H1 (cell line): ENCODE measurements at regions not wholly inside any gene's neighbourhood (a gene's known extent, or its start where the extent isn't known, plus 50 kb on each side); places are given as distances from the start of the nearest gene placed in this dataset.

Experiments
- CTCF ChIA-PET: fragments of 300-600 bp; sonication (Branson Sonifier 250); formaldehyde crosslinking; loops from one replicate; lab custom pipeline; 2021; ENCODE audit not compliant: partially characterized antibody; lab: Charles Lee
- POLR2A ChIA-PET: fragments of 300-600 bp; sonication (Branson Sonifier 250); formaldehyde crosslinking; loops from one replicate; lab custom pipeline; 2021; ENCODE audit warnings: inconsistent platforms; ENCODE audit not compliant: partially characterized antibody; lab: Charles Lee
- DNase-seq, 2 experiments: peaks; one replicate each; pipeline versions ENCODE4 v3.0.0 to v3.0.0-alpha.2; 2010 to 2022; ENCODE audit warnings: low spot score in 2 of 2, low read depth in 1 of 2, mixed read lengths in 1 of 2
- FAIRE-seq: peaks from 2 replicates; lab custom pipeline; 2011; peaks lifted over from hg19 to GRCh38; lab: Jason Lieb, UNC
- H2AFZ ChIP-seq: 2 replicates; pipeline ENCODE4 v1.8.1; 2012; ENCODE audit warnings: low read length, inconsistent platforms
- H2AK5ac ChIP-seq: 2 replicates; pipeline ENCODE4 v1.6.1; 2013; ENCODE audit warnings: low read depth, low read length
- H2BK120ac ChIP-seq: replicated peaks from 2 replicates; pipeline ENCODE3; 2013; ENCODE audit warnings: low read depth, low read length, inconsistent platforms
- H2BK12ac ChIP-seq: 2 replicates; pipeline ENCODE4 v1.6.1; 2013; ENCODE audit warnings: low read depth, low read length
- H2BK15ac ChIP-seq: 2 replicates; pipeline ENCODE4 v1.6.1; 2013; ENCODE audit warnings: low read length
- H2BK20ac ChIP-seq: 2 replicates; pipeline ENCODE4 v1.6.1; 2013; ENCODE audit warnings: low read length
- H2BK5ac ChIP-seq: 2 replicates; pipeline ENCODE4 v1.6.1; 2013; ENCODE audit warnings: low read depth, low read length
- H3K14ac ChIP-seq: 2 replicates; pipeline ENCODE4 v1.6.1; 2013; ENCODE audit warnings: inconsistent platforms; ENCODE audit not compliant: insufficient read length
- H3K18ac ChIP-seq: 2 replicates; pipeline ENCODE4 v1.6.1; 2013; ENCODE audit warnings: low read length; ENCODE audit errors: extremely low read depth
- H3K23ac ChIP-seq: 2 replicates; pipeline ENCODE4 v1.6.1; 2013; ENCODE audit warnings: inconsistent platforms; ENCODE audit not compliant: insufficient read length
- H3K23me2 ChIP-seq: 2 replicates; pipeline ENCODE4 v1.6.1; 2013; ENCODE audit warnings: low read depth, low read length
- H3K27ac ChIP-seq: 2 replicates; pipeline ENCODE4 v1.6.1; 2011; ENCODE audit warnings: low read depth, low read length, inconsistent platforms
- H3K27me3 ChIP-seq, 4 experiments: replicated peaks in 1 of 4; 1 replicate in 1 of 4; 2 replicates in 3 of 4; pipeline versions ENCODE4 v1.6.1 to v1.8.1; 2011 to 2013; ENCODE audit warnings: low read length in 3 of 4, mild to moderate bottlenecking in 3 of 4, inconsistent platforms in 2 of 4, mixed read lengths in 2 of 4, moderate library complexity in 1 of 4; ENCODE audit not compliant: control insufficient read depth in 3 of 4, insufficient read depth in 3 of 4; ENCODE audit errors: extremely low read depth in 1 of 4
- H3K36me3 ChIP-seq, 4 experiments: 2 replicates each; pipeline versions ENCODE4 v1.6.1 to v1.8.1; 2011 to 2013; ENCODE audit warnings: mild to moderate bottlenecking in 4 of 4, low read length in 3 of 4, moderate library complexity in 2 of 4, control low read depth in 1 of 4, inconsistent platforms in 1 of 4; ENCODE audit not compliant: insufficient read depth in 4 of 4, control insufficient read depth in 2 of 4
- H3K4ac ChIP-seq: replicated peaks from 2 replicates; pipeline ENCODE3; 2013; ENCODE audit warnings: low read length, low read depth, mixed read lengths, inconsistent platforms; ENCODE audit not compliant: insufficient read length
- H3K4me1 ChIP-seq, 4 experiments: replicated peaks in 1 of 4; 1 replicate in 1 of 4; 2 replicates in 3 of 4; pipeline versions ENCODE4 v1.6.1 to v1.8.1; 2011 to 2013; ENCODE audit warnings: low read length in 3 of 4, inconsistent platforms in 2 of 4, mixed read lengths in 1 of 4; ENCODE audit not compliant: insufficient read depth in 4 of 4, control insufficient read depth in 3 of 4
- H3K4me2 ChIP-seq, 2 experiments: 2 replicates each; pipeline versions ENCODE4 v1.6.1 to v1.8.1; 2011 to 2013; ENCODE audit warnings: low read depth in 2 of 2, low read length in 2 of 2, control low read depth in 1 of 2, inconsistent platforms in 1 of 2, mild to moderate bottlenecking in 1 of 2; ENCODE audit not compliant: insufficient read depth in 1 of 2
- H3K4me3 ChIP-seq, 4 experiments: fragments of 200-600, 300-600 bp in 1 of 4; sonication (generic), shearing (Covaris generic), sonication (Bioruptor Twin) in 1 of 4; 2 replicates each; pipeline versions ENCODE4 v1.5.1 to v1.8.1; 2011 to 2016; ENCODE audit warnings: low read length in 4 of 4, low read depth in 3 of 4, control low read depth in 2 of 4, inconsistent platforms in 2 of 4, mild to moderate bottlenecking in 2 of 4, mixed read lengths in 1 of 4, moderate library complexity in 1 of 4; ENCODE audit not compliant: insufficient read depth in 2 of 4; ENCODE audit errors: extremely low read depth in 1 of 4
- H3K56ac ChIP-seq: replicated peaks from 2 replicates; pipeline ENCODE3; 2013; ENCODE audit warnings: low read depth, mild to moderate bottlenecking, mixed read lengths, low read length, inconsistent platforms; ENCODE audit not compliant: insufficient read length
- H3K79me1 ChIP-seq: 2 replicates; pipeline ENCODE4 v1.6.1; 2013; ENCODE audit warnings: low read depth, low read length, control low read depth
- H3K79me2 ChIP-seq, 2 experiments: 2 replicates each; pipeline versions ENCODE4 v1.6.1 to v1.8.1; 2012 to 2013; ENCODE audit warnings: low read length in 2 of 2, mild to moderate bottlenecking in 2 of 2, inconsistent platforms in 1 of 2; ENCODE audit not compliant: insufficient read depth in 2 of 2, control insufficient read depth in 1 of 2
- H3K9ac ChIP-seq, 4 experiments: replicated peaks in 1 of 4; 1 replicate in 1 of 4; 2 replicates in 3 of 4; pipeline versions ENCODE4 v1.6.1 to v1.8.1; 2011 to 2013; ENCODE audit warnings: low read depth in 3 of 4, low read length in 3 of 4, control low read depth in 2 of 4, mild to moderate bottlenecking in 2 of 4, moderate library complexity in 2 of 4, inconsistent platforms in 1 of 4; ENCODE audit errors: extremely low read depth in 1 of 4
- H3K9me3 ChIP-seq, 2 experiments: 2 replicates each; pipeline versions ENCODE4 v1.6.1 to v1.8.1; 2012 to 2013; ENCODE audit warnings: mild to moderate bottlenecking in 2 of 2, moderate library complexity in 2 of 2, control low read depth in 1 of 2, inconsistent platforms in 1 of 2, low read depth in 1 of 2, low read length in 1 of 2, mixed read lengths in 1 of 2; ENCODE audit not compliant: insufficient read depth in 2 of 2
- H4K20me1 ChIP-seq, 2 experiments: replicated peaks in 1 of 2; 2 replicates each; pipeline versions ENCODE3 to v1.8.1; 2011 to 2013; ENCODE audit warnings: inconsistent platforms in 2 of 2, low read length in 2 of 2, mild to moderate bottlenecking in 1 of 2; ENCODE audit not compliant: insufficient read depth in 2 of 2, control insufficient read depth in 1 of 2
- H4K5ac ChIP-seq: 2 replicates; pipeline ENCODE4 v1.6.1; 2013; ENCODE audit warnings: low read length, low read depth, mixed read lengths, inconsistent platforms; ENCODE audit not compliant: insufficient read length
- H4K8ac ChIP-seq: 2 replicates; pipeline ENCODE4 v1.8.0; 2013; ENCODE audit warnings: mild to moderate bottlenecking, moderate library complexity, low read length, inconsistent platforms; ENCODE audit not compliant: insufficient read depth; ENCODE audit errors: extremely low read depth
- H4K91ac ChIP-seq: replicated peaks from 2 replicates; pipeline ENCODE3; 2013; ENCODE audit warnings: low read length, mixed read lengths, inconsistent platforms; ENCODE audit not compliant: insufficient read length
- ASH2L ChIP-seq: fragments of 200-600, 300-600 bp; sonication (generic); IDR thresholded peaks from one replicate; pipeline ENCODE4 v1.7.1; 2017; ENCODE audit warnings: low read length
- BACH1 ChIP-seq: IDR thresholded peaks from 2 replicates; pipeline ENCODE4 v1.6.1; 2012; ENCODE audit warnings: low read length, improper control_type of control experiment
- BCL11A ChIP-seq, 2 experiments: IDR thresholded peaks; one replicate each; pipeline ENCODE4 v1.6.1; 2011; ENCODE audit warnings: low read depth in 2 of 2, low read length in 2 of 2, mild to moderate bottlenecking in 2 of 2
- CBX5 ChIP-seq: fragments of 300-800, 300-1000 bp; sonication (generic); IDR thresholded peaks from 2 replicates; pipeline ENCODE4 v1.7.1; 2016; ENCODE audit warnings: antibody characterized with exemption, low read length, low read depth
- CEBPB ChIP-seq: IDR thresholded peaks from 2 replicates; pipeline ENCODE4 v1.6.1; 2012; ENCODE audit warnings: low read depth, low read length
- CHD1 ChIP-seq: IDR thresholded peaks from 2 replicates; pipeline ENCODE4 v1.6.1; 2012; ENCODE audit warnings: low read depth, low read length, improper control_type of control experiment
- EGR1 ChIP-seq: IDR thresholded peaks from 2 replicates; pipeline ENCODE4 v1.6.1; 2011; ENCODE audit warnings: low read depth, low read length, borderline replicate concordance
- HDAC6 ChIP-seq: IDR thresholded peaks from one replicate; pipeline ENCODE4 v1.7.1; 2012; ENCODE audit warnings: low read depth, mild to moderate bottlenecking, inconsistent platforms, low read length, moderate library complexity
- JUN ChIP-seq: IDR thresholded peaks from 2 replicates; pipeline ENCODE4 v1.6.1; 2011; ENCODE audit warnings: low read depth, mild to moderate bottlenecking, improper control_type of control experiment, low read length
- MAFK ChIP-seq: IDR thresholded peaks from 2 replicates; pipeline ENCODE4 v1.6.1; 2012; ENCODE audit warnings: low read depth, mild to moderate bottlenecking, improper control_type of control experiment, low read length
- NRF1 ChIP-seq: IDR thresholded peaks from 2 replicates; pipeline ENCODE4 v1.6.1; 2011; ENCODE audit warnings: mild to moderate bottlenecking, low read depth, low read length, improper control_type of control experiment
- RFX5 ChIP-seq: IDR thresholded peaks from 2 replicates; pipeline ENCODE4 v1.6.1; 2011; ENCODE audit warnings: low read depth, low read length, improper control_type of control experiment, borderline replicate concordance
- RNF2 ChIP-seq: fragments of 200-900, 300-1000 bp; sonication (generic); IDR thresholded peaks from 2 replicates; pipeline ENCODE4 v1.7.1; 2016; ENCODE audit warnings: borderline replicate concordance, low read depth, mild to moderate bottlenecking, antibody characterized with exemption, low read length; ENCODE audit not compliant: poor library complexity, severe bottlenecking; ENCODE audit errors: missing control alignments
- SAP30 ChIP-seq: fragments of 300-600 bp; sonication (generic); IDR thresholded peaks from 2 replicates; pipeline ENCODE4 v1.7.1; 2012; ENCODE audit warnings: low read length, moderate library complexity, mild to moderate bottlenecking, inconsistent platforms; ENCODE audit not compliant: insufficient read depth, insufficient replicate concordance
- SIX5 ChIP-seq: IDR thresholded peaks from 2 replicates; pipeline ENCODE4 v1.6.1; 2011; ENCODE audit warnings: mild to moderate bottlenecking, low read depth, low read length
- SP1 ChIP-seq: IDR thresholded peaks from 2 replicates; pipeline ENCODE4 v1.6.1; 2011; ENCODE audit warnings: low read depth, low read length
- WGBS, 2 experiments: shearing (Covaris generic) in 1 of 2; methylation state at CpG; one replicate each; pipeline versions ENCODE4 v1.1.6 to v1.1.7; 2013 to 2015; ENCODE audit warnings: low lambda C conversion rate in 2 of 2, mixed read lengths in 2 of 2, inconsistent platforms in 1 of 2, low coverage in 1 of 2, missing lambda C conversion rate in 1 of 2; ENCODE audit not compliant: insufficient replicate concordance in 2 of 2, insufficient coverage in 1 of 2, insufficient read length in 1 of 2; ENCODE audit errors: extremely low coverage in 1 of 2, missing lambda C conversion rate in 1 of 2; 5-methylcytosine and 5-hydroxymethylcytosine counted together

DNA sequence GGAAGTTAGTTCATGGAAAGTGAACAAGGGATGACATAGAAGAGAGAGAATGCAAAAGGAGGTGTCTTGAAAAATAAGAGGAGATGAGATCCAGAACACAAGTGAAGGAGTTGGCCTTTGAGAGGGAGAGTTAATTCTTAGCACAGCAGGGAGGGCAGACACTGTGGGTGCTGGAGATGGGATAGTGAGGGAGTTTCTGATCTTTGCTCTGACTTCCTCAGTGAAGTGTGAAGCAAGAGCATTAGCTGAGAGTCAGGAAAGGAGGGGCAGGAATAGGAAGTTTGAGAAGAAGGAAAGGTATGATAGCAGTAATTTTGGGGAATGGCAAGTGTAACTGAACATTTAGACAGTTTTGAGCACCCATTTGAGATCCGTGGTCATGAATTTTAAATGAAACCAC lies 75.8 kb upstream of the COCH start:
- H3K79me2 ChIP-seq: no peaks in the 10 kb centered on the region
- no peaks in the 10 kb centered on the region for H3K23me2 ChIP-seq
- TF ChIP-seq CHD1 (no peak), RNF2 (no peak), EGR1 (no peak), CEBPB (no peak), CBX5 (no peak), RFX5 (no peak), JUN (no peak), SAP30 (no peak), MAFK (no peak), HDAC6 (no peak), BCL11A (IDR thresholded peaks at IDR 0.05; ENCODE audit: low read depth in 2 of 2, low read length in 2 of 2) (no peak), SP1 (no peak), ASH2L (no peak), BACH1 (no peak), NRF1 (no peak), SIX5 (no peak)
- no peak overlapping the region for H4K5ac ChIP-seq
- H2BK12ac ChIP-seq: no peak overlapping the region
- H2AFZ ChIP-seq: no peak overlapping the region
- H2BK20ac ChIP-seq: no peak overlapping the region
- H3K56ac ChIP-seq: no peak overlapping the region
- H2AK5ac ChIP-seq: no peak overlapping the region
- no peak overlapping the region for H3K14ac ChIP-seq
- POLR2A ChIA-PET: no interaction called here
- H3K27me3 ChIP-seq: peaks cover 0 to 1% (median 0%) of the 10 kb centered on the region in 4 experiments; a peak in 1 of 7 replicates
- H3K23ac ChIP-seq: no peak overlapping the region
- no peaks in the 10 kb centered on the region for H3K79me1 ChIP-seq
- CTCF ChIA-PET: no interaction called here
- no peak overlapping the region for H3K4me2 ChIP-seq
- H3K36me3 ChIP-seq: no peaks in the 10 kb centered on the region
- H2BK5ac ChIP-seq: no peak overlapping the region
- no peak overlapping the region for H3K9ac ChIP-seq
- no peak overlapping the region for H3K4me3 ChIP-seq
- no peak overlapping the region for H2BK15ac ChIP-seq
- H3K4me1 ChIP-seq: no peaks in the 10 kb centered on the region
- DNase-seq (no peak), FAIRE-seq (no peak)
- H3K9me3 ChIP-seq: no peaks in the 10 kb centered on the region
- no peak overlapping the region for H4K8ac ChIP-seq
- H4K91ac ChIP-seq: no peak overlapping the region
- no peak overlapping the region for H3K18ac ChIP-seq
- 94% methylated on average over 1 of the region's 1 CpG; no CpG with 5 or more reads in 1 of the 2 experiments for WGBS, 2 experiments
- H3K4ac ChIP-seq: no peak overlapping the region
- H4K20me1 ChIP-seq: no peaks in the 10 kb centered on the region
- no peak overlapping the region for H3K27ac ChIP-seq
- H2BK120ac ChIP-seq: no peak overlapping the region
